OCI-LY3 (cell line): ENCODE measurements at regions not wholly inside any gene's neighbourhood (a gene's known extent, or its start where the extent isn't known, plus 50 kb on each side); places are given as distances from the start of the nearest gene placed in this dataset.

Experiments
- H2AFZ ChIP-seq: fragments of 200-600, 300-600 bp; shearing (Covaris generic); 2 replicates; pipeline ENCODE4 v1.6.0; 2014; ENCODE audit warnings: antibody characterized with exemption, low read depth, low read length
- H3K27ac ChIP-seq: fragments of 200-600, 300-600 bp; sonication (generic); 2 replicates; pipeline ENCODE4 v1.5.1; 2014; ENCODE audit warnings: mild to moderate bottlenecking, low read length, moderate library complexity, mixed read lengths
- H3K27me3 ChIP-seq: fragments of 200-600, 300-600 bp; sonication (generic); 2 replicates; pipeline ENCODE4 v1.6.1; 2014; ENCODE audit warnings: low read depth, low read length, mixed read lengths
- H3K36me3 ChIP-seq: fragments of 200-600, 300-600 bp; sonication (generic); replicated peaks from 2 replicates; pipeline ENCODE3; 2014; ENCODE audit warnings: low read depth, low read length, mixed read lengths
- H3K4me1 ChIP-seq: fragments of 300-600, 200-600 bp; sonication (generic); 2 replicates; pipeline ENCODE4 v1.6.1; 2014; ENCODE audit warnings: low read length, mixed read lengths
- H3K4me2 ChIP-seq: fragments of 200-600, 300-600 bp; sonication (generic); 2 replicates; pipeline ENCODE4 v1.6.1; 2014; ENCODE audit warnings: low read length, mixed read lengths
- H3K4me3 ChIP-seq: fragments of 300-600, 200-600 bp; sonication (generic); 2 replicates; pipeline ENCODE4 v1.5.1; 2014; ENCODE audit warnings: antibody characterized with exemption, mild to moderate bottlenecking, low read length, moderate library complexity
- H3K79me2 ChIP-seq: fragments of 300-600, 200-600 bp; shearing (Covaris generic); 2 replicates; pipeline ENCODE4 v1.6.1; 2014; ENCODE audit warnings: mild to moderate bottlenecking, low read length, mixed read lengths
- H3K9ac ChIP-seq: fragments of 300-600, 200-600 bp; shearing (Covaris generic); 2 replicates; pipeline ENCODE4 v1.6.0; 2014; ENCODE audit warnings: mild to moderate bottlenecking, low read length, moderate library complexity
- H3K9me3 ChIP-seq: fragments of 200-600, 300-600 bp; shearing (Covaris generic); 2 replicates; pipeline ENCODE4 v1.6.1; 2014; ENCODE audit warnings: low read length, mixed read lengths; ENCODE audit not compliant: insufficient read depth
- H4K20me1 ChIP-seq: fragments of 200-600, 300-600 bp; sonication (generic); 2 replicates; pipeline ENCODE4 v1.6.1; 2016; ENCODE audit warnings: low read length, mixed read lengths; ENCODE audit not compliant: insufficient read depth
- CTCF ChIP-seq: fragments of 200-600, 300-600 bp; sonication (generic); IDR thresholded peaks from 2 replicates; pipeline ENCODE4 v1.5.1; 2014; ENCODE audit warnings: antibody characterized with exemption, low read length, low read depth
- EZH2phosphoT487 ChIP-seq: fragments of 200-600 bp; shearing (Covaris generic); IDR thresholded peaks from 2 replicates; pipeline ENCODE4 v1.6.1; 2018; ENCODE audit warnings: antibody characterized with exemption, mixed run types, low read depth

DNA sequence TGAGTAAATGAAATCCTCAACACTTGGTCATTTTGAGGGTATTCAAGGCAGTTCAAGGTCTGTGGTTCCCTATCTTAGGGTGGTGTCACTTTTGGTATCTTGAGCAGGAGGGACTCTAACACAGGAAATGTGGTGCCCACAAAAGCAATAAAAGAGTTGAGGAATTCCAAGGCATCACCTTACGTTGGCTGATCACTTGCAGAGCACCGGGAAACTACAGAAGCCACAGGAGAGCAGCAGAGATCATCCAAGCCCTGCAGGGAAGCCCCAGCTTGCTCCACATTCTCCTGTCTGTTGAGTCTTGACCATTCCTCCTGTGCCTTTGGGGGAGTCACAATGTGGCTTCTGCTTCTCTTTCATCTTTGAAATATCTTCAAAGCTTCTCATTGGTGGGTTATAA, 565.8 kb upstream of the ADARB2 start:
- no peak overlapping the region for H3K4me3 ChIP-seq
- H3K9me3 ChIP-seq = no peaks in the 10 kb centered on the region
- H3K79me2 ChIP-seq = no peaks in the 10 kb centered on the region
- H3K27me3 ChIP-seq = no peaks in the 10 kb centered on the region
- TF ChIP-seq CTCF = no peak
- TF ChIP-seq EZH2phosphoT487 = no peak
- H4K20me1 ChIP-seq = no peaks in the 10 kb centered on the region
- no peaks in the 10 kb centered on the region for H3K4me1 ChIP-seq
- no peak overlapping the region for H3K4me2 ChIP-seq
- H2AFZ ChIP-seq = no peak overlapping the region
- no peak overlapping the region for H3K9ac ChIP-seq
- no peak overlapping the region for H3K27ac ChIP-seq
- H3K36me3 ChIP-seq = no peaks in the 10 kb centered on the region

DNA sequence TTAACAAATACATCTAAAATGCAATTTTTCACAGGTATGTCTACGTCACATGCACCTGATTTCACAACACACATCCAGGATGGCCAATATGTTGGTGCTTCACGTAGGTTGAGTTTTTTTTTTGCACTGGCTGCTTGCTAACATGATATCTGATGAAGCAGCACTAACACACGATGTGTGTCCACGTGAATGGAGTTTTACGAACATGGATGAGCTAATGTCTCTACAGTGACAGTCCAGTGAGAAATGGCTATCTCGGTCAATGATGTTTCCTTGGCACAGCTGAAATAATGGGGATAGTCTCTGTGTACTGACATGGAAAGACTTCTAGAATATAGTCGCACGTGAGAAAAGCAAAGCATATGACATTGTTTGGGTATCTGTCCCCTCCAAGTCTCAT, 563.9 kb upstream of the ADARB2 start:
- H3K9me3 ChIP-seq = no peaks in the 10 kb centered on the region
- H2AFZ ChIP-seq = no peak overlapping the region
- no peaks in the 10 kb centered on the region for H3K79me2 ChIP-seq
- no peak overlapping the region for H3K4me2 ChIP-seq
- H3K4me1 ChIP-seq = no peaks in the 10 kb centered on the region
- H3K27me3 ChIP-seq = no peaks in the 10 kb centered on the region
- no peak overlapping the region for H3K27ac ChIP-seq
- H4K20me1 ChIP-seq = no peaks in the 10 kb centered on the region
- TF ChIP-seq CTCF (no peak), EZH2phosphoT487 (no peak)
- H3K4me3 ChIP-seq = no peak overlapping the region
- no peak overlapping the region for H3K9ac ChIP-seq
- no peaks in the 10 kb centered on the region for H3K36me3 ChIP-seq

DNA sequence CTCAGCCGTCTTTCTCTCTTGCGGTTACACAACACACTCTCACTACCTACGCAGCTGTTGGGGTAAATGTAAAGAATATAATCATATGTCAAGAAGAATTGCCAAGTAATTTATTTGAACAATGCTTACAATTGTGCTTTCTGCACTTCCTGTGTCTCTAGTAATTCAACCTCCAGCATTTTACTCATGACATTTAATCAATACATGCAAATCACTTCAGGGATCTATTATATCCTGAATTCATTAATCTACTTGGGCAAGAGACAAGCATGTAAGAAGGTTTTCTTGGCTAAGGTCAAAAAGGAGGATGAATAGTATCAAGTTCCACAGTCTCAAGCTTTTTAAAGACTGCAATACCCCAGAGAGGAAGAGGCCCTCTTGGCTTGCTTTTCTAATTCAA, 562.9 kb upstream of the ADARB2 start:
- Histone ChIP-seq H2AFZ (no peak overlapping the region), H3K4me1 (no peaks in the 10 kb centered on the region), H3K4me2 (no peak overlapping the region), H3K27me3 (no peaks in the 10 kb centered on the region), H3K9ac (no peak overlapping the region), H3K36me3 (no peaks in the 10 kb centered on the region), H3K27ac (no peak overlapping the region), H3K9me3 (no peaks in the 10 kb centered on the region), H4K20me1 (no peaks in the 10 kb centered on the region), H3K79me2 (no peaks in the 10 kb centered on the region), H3K4me3 (no peak overlapping the region)
- TF ChIP-seq CTCF = no peak
- TF ChIP-seq EZH2phosphoT487 = no peak

- Histone ChIP-seq H3K4me2 (no peak overlapping the region), H2AFZ (no peak overlapping the region), H3K36me3 (no peaks in the 10 kb centered on the region), H4K20me1 (no peaks in the 10 kb centered on the region), H3K4me1 (no peaks in the 10 kb centered on the region), H3K27ac (no peak overlapping the region), H3K4me3 (no peak overlapping the region), H3K9me3 (no peaks in the 10 kb centered on the region), H3K27me3 (no peaks in the 10 kb centered on the region), H3K79me2 (no peaks in the 10 kb centered on the region), H3K9ac (no peak overlapping the region)
- no peak for TF ChIP-seq CTCF
- no peak for TF ChIP-seq EZH2phosphoT487
Measured at GRCh38 chr10:2296179-2296891, 559.0 kb upstream of the ADARB2 start.
